Stimulated activated CD8-positive, alpha-beta memory T cell treated with anti-CD3 and anti-CD28 coated beads, Interleukin-4, amount 100 ng/mL, for 48 hours (primary cell): ENCODE measurements at regions not wholly inside any gene's neighbourhood (a gene's known extent, or its start where the extent isn't known, plus 50 kb on each side); places are given as distances from the start of the nearest gene placed in this dataset.

Experiments
- DNase-seq: peaks from one replicate; pipeline ENCODE4 v3.0.0-alpha.2; 2020

DNA sequence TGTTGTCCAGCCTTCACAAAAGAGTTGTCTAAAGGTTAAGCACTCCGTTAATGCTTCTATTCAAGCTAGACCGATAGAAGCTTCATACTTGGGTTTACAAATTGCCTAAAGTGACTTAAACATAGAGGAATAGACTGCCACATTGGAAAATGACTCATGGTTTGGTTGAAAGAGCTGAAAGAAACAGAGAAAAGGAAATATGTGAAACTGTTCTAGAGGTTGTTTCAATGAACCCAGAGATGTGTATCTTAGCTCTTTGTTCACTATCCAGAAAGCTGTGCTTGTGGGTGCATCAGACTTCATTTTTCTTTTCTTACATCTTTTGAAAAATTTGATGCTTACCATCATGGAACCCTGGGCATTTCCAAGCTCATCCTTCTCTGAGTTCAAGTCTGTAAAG is 736.2 kb downstream of the INHBA start:
- DNase-seq: no peak

DNA sequence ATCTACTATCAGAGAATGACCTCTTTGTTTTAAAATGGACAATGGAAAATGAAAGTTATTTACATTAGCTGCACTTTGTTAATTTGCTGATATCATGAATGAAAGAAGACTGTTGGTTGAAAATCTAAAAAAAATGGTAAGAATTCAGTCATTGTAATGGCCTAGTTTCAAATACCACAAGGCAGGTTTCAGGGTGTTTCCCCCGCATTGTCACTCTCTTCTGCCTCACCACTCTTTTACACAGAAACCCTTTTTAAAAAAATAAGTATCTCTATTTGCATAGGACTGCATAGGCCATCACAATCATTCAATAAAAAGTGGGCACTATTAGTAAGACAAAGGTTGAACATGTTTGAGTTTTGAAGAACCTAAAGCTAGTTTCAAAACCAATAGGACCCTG is 737.1 kb downstream of the INHBA start:
- DNase-seq: no peak

DNA sequence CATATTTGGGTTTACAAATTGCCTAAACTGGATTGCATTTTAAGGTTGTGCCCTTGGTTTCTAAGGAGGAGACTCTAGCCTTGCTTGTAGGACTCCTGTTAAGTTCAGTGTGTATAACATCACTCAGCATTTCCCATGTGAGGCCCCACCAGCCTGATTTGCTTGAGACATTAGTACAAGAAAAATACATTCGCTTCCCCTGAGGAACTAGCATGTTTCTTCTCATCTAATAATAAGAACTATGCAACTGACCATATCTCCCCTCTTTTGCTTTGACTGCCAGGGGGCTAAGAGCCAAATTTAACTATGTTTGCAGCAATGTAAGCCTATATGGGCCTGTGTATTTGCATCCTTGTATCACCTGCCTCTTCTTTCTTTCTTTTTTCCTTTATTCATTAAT is 737.9 kb downstream of the INHBA start:
- no peak for DNase-seq

DNA sequence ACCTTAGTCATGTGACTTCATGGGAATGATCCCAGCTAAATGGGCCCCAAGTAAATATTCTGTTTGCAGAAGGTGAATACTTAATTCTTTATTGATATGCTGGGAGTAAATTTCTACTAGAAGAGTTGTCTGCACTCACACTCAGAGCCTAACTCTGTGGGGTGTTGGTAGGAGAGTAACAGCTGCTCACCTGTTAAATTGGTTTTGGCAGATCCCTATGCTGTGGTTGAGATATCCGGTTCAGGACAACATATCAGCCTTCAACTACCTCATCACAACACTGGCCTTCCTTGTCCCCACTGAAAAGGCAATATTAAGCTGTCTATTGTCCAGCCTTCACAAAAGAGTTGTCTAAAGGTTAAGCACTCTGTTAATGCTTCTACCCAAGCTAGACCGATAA is 738.3 kb downstream of the INHBA start:
- no peak for DNase-seq

DNA sequence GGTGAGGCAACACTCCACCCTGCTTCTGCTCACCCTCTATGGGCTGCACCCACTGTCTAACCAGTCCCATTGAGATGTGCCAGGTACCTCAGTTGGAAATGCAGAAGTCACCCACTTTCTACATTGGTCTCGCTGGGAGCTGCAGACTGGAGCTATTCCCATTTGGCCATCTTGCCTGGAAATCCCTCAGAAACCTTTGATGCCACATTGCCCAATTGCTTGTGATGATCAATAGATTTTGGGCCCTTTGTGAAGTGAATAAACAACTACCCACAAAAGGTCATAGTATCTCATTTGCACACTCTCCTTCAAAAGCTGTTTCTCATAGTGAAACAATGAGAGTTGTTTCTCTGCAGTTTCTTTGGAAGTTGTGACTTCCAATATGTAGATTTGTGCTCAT is 742.9 kb downstream of the INHBA start:
- DNase-seq: no peak

DNA sequence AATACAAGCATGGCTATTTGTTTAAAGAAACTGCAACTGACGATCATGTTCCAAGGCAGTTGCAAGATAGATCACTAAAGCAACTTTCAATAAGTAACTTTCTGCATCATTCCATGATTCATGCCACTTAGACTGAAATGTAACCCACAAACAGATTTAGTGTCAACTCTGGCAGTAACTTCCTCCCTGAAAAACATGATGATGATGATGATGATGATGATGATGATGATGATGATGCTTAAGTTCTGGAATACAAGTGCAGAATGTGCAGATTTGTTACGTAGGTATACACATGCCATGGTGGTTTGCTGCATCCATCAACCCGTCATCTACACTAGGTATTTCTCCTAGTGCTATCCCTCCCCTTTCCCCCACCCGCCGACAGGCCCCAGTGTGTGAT is 754.7 kb downstream of the INHBA start:
- no peak for DNase-seq

DNA sequence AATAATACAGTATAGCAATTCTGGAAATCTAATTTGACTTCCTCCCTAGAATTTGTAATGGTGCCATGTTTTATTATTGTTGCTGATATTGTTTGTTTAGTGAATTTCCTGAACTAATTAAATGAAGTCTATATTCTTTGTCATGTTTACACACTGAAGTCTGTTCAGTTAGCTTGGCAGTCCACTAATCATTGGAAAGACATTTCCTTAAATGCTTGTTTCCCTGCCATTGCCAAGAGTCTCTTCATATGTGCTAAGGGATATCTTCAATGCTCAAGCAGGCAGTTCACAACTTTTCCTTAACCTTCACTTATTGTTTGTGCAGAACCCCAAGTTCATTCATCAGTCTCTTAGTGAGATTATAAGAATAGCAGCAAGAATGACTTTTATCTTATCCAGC is 755.3 kb downstream of the INHBA start:
- DNase-seq: no peak

DNA sequence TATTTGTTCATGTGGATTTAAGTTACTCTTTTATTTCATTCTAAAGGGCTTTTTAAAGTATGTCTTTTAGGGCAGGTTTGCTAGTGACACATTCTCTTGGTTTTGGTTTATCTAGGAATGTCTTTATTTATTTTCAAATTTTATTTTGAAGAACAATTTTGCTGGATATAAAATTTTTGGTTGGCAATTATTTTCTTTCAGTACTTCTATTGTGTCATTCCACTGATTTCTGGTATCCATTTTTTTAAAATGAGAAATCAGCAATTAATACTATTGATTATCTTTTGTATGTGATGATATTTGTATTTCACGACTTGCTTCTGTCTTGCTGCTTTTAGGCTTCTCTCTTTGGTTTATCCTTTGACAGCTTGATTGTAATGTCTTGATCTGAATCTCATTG is 756.3 kb downstream of the INHBA start:
- no peak for DNase-seq

DNA sequence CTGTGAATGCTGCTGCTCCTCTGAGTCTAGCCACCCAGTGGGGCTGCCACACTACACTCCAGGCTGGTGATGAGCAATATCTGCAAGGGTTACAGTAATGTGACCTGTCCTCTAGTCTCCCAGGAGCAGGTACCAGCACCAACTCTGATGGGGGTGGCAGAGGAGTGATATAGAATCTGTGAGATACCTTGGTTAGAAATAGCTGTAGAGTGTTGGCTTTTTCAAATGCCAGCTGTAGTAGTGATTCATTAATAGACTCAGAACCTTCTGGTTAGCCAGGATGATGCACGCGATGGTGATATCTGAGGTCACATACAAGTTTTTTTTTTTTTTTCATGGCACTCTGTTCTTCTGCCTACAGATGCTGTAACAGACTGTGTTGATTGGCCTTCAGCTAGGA is 757.1 kb downstream of the INHBA start:
- no peak for DNase-seq

DNA sequence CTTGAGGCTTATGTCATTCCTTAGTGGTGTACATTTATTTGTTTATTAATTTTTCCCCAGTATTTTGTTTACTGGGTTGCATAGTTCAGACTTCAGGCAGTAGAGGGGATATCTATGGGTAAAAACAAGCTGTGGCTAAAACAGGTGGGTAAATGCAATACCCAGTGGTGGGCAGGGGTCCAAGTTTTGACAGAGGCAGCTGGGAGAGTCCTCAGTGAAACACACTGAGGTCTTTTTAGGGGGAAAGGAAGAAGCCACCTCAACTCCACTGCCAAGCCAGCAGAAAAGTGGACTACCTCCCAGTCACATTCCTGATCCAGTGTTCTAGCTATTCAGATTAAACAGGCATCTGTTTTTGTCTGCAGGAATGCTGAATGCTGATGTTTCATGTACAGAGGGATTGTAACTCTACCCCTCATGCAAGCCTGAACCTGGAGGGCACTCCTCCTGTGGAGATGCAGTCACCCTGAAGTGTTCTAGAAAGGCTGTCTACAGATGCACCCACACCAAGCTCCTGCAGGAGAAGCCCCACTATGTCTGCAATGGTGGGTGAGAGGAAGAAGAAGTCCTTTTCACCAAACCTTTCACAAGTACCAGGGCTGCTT is 757.8 kb downstream of the INHBA start:
- DNase-seq: no peak

DNA sequence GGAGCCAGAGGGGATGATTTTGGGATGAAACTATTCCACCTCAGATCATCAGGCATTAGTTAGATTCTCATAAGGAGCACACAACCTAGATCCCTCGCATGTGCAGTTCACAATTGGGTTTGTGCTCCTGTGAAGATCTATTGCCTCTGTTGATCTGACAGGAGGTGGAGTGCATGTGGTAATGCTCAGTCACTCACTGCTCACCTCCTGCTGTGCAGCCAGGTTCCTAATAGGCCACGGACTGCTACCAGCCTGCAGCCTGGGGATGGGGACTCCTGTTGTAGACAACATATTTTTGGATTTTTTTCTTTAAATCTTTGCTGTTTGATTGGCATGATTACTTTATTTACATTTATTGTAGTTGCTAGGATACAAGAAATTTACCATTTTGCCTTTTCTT is 765.0 kb downstream of the INHBA start:
- no peak for DNase-seq

DNA sequence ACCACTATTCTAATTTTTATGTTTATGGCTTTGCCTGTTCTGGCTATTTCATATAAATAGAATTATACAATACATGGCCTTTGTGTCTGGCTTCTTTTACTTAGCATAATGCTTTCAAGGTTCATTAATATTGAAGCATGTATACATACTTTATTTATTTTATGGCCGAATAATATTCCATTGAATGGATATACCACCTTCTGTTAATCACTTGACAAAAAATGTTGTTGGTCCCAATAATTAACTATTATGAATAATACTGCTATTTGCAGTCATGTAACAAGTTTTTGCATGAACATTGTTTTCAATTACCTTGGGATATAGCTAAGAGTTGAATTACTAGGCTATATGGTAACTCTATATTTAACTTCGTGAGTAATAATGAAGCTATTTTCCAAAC is 767.5 kb downstream of the INHBA start:
- DNase-seq: no peak

DNA sequence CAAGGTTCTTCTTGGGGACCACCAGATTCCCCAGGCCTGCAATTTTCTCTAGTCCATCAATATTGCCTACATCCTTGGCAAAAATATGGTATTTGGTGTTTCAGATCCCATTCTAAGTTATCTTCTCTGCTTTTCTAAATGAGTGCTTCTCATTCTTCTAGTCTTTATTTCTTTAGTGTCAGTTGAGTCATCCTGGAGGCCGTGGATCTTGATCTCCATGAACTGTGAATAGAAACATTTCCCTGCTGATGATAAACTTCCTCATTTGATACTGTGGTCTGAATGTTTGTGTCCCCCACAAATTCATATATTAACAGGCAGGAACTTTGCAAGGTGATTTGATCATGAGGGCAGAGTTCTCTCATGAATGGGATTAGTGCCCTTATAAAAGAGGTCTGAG is 779.3 kb downstream of the INHBA start:
- DNase-seq: no peak

DNA sequence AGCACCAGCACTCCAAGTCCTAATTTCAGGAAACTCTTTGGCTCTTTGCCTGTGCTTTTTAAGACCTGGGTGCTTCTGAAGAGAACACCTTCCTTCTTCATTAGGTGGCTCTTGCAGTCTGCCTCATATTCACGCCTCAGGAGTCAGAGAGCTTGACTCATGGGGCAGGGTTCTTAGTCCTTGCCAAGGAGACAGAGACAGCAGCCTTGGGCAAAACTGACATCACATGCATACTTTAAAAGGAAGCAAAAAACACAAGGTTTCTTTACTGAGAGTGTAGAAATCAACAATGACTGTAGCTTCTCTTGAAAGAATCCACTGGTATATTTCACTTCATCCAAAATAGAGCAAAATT is 780.6 kb downstream of the INHBA start:
- no peak for DNase-seq

DNA sequence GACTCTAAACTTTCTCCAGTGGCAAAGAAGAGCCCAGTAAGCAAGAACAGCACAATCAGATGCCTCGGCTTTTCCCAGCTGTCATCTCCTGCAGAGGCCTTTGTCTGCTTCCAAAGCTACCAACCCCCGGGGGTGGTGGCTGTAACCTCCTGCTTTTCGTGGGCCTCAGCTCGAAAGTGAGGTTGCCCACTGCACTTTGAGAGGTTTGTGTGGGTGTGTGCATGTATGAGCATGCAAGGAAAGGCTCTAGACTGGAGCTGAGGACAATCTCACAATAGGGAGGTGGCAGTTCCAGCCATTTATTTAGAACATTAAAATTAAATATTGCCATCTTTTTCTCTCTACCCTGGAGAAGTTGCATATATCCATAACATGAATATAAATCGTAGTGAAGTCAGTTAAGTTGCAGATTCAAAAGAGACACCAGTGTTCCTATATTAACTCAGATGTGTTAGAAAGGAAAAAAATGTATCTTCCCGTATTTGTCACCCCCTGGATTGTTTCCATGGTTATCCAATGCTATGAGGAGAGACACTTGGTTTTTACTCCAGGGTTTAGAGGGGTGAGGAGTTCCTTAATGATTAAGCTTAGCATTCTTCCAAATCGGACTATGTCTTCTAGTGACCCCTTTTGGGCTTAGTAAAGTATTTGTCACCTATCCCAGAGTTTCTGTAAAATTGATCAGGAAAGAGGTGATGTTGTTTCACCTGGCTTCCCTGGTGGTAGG is 781.1 kb downstream of the INHBA start:
- DNase-seq: no peak

DNA sequence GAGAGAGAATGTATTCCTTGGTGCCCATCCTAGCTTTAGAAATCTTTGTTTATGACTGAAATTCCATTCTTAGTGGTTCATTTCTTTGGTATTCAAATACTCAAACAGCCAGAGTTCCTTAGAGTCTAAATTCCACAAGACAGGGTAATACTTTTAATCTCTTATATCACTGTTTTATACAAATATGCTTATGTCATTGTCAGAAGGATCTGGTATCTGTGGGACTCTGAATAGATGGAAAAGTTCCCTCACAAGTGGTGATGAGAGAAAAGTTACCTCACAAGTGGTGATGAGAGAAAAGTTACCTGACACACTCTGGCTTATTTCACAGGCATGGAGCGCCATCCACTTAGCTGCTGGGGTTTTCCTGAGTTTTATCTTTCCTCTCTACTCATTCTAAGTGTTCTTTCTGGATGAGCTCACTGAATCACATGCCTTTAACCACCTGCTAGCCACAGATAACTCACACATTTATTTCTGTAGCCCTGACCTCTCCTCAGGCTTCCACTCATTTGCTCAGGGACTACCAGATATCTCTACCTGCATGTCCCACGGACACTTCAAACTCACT is 784.0 kb downstream of the SUGCT start:
- DNase-seq: no peak

DNA sequence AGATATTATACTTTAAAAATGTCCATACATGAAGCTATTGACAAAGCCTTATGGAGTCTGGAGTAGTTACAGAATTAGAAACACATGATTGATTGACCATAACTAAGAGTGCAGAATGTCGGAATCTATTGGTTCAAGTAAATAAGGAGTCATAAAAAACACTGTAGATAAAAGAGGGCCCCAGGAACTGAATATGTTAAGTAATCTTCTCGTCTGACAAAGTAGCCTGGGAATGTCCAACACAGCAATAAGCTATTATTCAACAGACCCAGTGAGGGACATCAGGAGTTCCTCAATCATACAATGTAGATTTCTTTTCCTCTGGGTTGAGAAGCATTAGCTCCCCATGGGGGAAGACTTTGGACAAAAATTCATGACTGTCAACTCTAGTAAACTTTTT is 782.0 kb downstream of the SUGCT start:
- DNase-seq: no peak

DNA sequence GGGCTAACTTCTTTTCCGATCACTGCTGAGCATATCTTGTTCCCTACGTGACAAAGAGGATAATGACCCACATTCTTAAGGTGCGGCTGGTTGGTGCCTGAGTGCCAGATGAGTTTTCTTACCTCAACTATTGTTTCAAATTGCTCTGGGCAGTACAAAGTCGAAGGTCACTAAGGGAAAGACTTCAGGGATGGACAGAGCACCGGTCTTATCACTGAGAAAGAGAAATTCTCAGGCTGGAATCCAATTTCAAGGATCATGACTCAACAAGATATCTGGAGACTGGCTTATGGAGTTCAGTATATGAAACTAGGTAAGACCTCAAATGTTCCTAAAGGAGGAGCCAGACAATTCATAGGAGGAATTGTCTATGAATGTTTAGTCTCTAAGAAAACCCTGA is 780.3 kb downstream of the SUGCT start:
- DNase-seq: no peak
